NCI-H1436 treated with DMSO at 0.1 percent for 48 hours (cell line): ENCODE measurements at regions not wholly inside any gene's neighbourhood (a gene's known extent, or its start where the extent isn't known, plus 50 kb on each side); places are given as distances from the start of the nearest gene placed in this dataset.
A peak's percentile ranks its signal among the peaks of the same experiment; 100 is the strongest.

Source experiments
- DNase-seq: peaks from one replicate; lab custom pipeline; 2025; lab: John Stamatoyannopoulos, UW

DNA sequence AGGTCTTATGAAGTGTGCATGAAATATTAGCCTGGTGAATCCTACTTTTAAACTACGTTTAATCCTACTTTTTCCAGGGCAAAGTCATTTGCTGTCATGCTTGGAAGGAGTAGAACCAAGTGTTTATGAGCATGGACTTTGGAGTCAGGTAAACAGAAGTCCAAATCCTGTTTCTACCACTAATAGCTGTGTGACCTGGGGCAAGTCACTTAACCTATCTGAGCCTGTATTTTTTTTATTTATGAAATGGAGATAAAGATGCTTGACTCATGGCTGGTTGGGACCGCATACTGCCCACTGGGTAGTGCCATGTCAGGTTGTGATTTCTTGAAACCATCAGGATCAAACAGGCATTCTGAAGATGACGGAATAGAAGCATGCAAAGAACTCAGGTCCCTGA is 249.6 kb downstream of the BAMBI start:
- no peak for DNase-seq

- DNase-seq, result no peak
Observed at GRCh38 chr10:28928484-28928883, 251.2 kb downstream of the BAMBI start.

DNA sequence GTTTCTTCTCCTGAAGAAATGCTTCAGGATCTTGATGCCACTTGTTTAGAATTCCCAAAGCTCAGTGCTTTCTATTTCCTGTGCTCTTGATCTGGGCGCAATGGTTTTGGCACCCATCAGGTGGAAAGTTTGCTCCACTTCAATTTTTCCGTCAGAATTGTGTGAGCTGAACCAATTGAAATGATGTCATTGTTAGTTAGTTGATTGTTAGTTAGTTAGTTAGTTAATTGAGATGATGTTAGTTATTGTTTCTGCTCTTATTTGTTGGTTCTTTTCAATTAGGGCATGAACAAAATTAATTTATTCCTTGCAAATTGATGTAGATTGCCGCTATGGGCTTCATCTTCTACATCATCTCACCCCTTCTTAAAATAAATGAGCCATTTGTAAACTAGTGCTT is 252.6 kb downstream of the BAMBI start:
- no peak for DNase-seq

GRCh38 chr10:28930514-28931495 is 253.5 kb downstream of the BAMBI start:
- no peak for DNase-seq

DNA sequence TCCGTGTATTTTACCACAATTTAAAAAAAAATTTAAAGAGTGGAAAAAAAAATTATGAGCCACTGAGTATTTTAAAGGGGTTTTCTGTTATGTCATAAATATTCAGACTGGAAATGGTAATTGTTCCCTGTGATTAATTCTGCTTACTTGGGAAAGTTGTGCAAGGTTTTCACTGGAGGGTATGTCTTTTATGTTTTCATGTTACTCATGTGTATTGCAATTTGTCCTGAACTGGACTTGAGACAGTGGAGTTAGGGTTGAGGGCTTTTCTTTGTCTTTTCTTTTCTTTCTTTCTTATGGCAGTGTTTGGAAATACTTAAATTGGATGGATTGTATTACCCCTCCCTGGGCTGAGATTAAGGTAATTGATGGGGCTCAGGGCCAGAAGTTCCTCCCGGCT is 257.7 kb downstream of the BAMBI start:
- no peak for DNase-seq

DNA sequence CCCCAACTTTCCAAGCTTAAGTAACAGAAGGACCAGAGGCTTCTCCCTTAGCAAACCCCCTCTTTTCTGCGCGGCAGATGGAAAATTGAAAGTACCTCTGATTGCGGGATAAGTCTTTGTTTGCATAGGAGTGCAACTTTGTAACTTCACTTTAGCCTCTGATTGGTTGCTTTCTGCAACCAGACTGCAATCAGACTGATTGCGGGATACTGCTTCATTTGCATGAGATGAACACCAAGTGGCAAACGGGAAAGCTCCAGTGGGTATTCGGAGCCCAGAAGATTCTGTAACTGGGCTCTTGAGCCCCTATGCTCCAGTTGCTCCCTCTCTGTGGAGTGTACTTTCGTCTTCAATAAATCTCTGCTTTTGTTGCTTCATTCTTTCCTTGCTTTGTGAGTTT is 260.6 kb downstream of the BAMBI start:
- no peak for DNase-seq

DNA sequence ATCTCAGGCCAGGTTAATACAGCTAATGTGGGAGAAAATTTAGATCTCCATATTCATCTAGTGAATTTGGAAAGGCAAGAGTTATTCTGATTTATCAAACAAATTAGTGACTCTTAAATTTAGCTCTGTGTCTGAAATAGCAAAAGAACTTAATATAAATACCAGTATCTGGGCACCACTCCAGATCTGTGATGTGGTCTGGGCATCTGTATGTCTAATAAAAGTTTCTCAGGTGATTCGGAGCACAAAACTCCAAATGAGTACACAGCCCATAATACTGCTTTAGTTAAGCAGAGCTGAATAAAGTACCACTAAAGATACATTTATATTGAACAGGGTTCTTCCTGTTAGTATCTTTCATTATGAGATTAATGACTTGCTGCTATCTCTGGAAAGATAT is 261.4 kb downstream of the BAMBI start:
- DNase-seq, result no peak

DNA sequence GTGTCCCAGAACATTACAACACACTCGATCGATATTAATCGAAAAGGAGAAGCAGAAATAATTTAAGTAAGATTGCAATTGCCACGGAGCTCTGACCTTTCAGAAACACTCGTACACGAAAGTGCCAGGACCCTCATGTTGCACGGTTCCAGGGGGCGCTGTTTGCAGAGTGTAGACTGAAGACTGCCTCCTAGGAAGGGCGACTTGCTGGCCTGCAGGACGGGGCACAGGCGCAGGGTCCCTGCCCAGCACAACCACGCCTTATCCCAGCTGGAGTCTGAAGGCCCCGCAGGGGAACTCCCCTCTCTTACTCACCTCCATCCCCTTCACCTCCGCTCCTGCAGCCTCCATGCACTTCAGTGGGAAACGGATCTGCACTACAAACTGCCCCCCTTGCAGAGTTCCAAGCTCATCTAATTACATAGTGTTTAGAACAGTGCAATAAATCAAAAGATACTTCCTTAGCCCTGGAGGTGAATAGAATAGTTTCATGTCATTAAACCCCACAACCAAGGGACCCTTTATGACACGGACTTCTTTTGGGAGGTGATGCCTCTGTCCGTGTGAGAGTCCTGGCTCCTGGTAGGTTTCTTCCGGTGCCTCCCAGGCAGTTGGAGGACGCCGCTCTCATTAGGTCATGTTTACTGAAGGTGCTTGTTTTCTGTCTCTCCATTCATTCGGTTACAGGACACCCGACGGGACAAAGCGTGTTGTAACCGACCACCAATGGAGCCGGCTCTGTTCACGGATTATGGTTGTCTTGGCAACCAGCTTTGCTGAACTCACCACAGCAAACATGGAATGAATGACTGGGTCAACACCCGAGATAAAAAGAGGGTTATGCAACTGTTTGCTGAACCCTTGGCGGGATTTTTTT is 262.2 kb downstream of the BAMBI start:
- DNase-seq, result peak; percentile 52

DNA sequence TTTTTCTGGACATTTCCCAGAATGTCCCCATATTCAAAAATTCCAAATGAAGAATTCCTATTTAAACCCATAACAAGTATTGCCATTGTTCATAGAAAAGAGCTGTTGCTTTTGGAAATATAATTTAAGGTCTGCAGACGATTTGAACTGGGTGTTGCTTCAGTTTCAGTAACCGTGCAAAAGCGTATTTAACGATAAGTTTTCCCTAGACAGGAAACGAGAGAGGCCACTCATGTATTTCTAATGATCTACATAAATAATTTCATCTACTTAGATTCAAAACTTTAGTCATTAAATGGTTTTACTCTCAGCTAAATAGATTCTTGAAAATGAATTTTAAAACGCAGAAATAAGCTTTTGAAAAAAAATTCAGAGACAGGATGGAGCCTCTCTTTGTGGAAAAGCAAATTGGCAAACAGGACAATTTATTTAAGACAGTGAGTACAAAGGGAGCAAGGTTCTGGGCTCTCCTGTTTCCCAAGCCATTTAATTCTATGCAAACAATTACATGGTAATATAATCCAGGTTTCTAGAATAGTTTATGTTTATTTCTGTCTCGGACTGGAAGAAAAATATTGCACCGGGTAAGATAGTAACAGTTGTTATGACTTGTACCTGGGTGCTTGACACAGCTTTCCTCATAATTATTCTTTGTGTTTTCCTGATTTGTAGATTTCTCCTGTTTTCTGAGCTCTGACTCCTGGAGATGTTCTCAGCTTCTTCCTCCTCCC is 263.0 kb downstream of the BAMBI start:
- DNase-seq, result no peak

GRCh38 chr10:28942012-28942411 is 264.7 kb downstream of the BAMBI start:
- DNase-seq, result no peak

DNA sequence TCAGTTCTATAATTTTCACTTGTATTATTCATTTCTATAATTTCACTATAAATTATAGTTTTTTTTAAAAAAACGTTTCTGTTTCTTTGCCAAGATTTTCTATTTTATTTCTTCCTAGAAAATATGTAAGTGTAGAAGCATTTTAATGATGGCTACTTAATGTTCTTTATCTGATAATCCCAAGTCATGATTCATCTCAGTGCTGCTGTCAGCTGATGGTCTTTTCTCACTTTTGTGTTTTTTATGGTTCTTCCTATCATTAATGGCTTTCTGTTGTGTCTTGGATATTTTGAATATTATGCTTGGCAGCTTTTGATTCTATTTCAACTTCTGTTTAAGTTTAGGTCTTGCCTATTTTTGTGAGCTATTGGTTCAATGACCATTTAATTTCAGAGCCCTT is 268.6 kb downstream of the BAMBI start:
- DNase-seq, result no peak

- no peak for DNase-seq
Observed at GRCh38 chr10:28946479-28946878, 269.2 kb downstream of the BAMBI start.

GRCh38 chr10:28947171-28947570 is 269.9 kb downstream of the BAMBI start:
- no peak for DNase-seq

DNA sequence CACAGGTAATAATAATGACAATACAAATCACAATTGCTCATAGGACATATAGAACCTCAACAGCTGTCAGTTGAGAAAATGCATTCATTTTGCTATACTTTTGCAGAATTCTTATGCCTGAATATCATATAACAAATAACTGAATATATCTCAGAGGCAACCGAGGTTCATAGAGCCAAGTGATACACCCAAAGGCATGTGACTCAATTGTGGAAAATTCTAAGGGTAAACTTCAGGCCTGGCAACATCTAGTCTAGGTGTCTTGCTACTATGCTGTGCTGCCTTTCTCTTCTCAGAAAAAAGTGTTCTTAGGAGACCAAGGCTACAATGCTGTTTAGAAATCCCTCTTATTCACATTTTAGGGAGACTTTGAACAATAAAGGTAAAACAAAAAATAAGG is 270.7 kb downstream of the BAMBI start:
- DNase-seq, result no peak

GRCh38 chr10:28949005-28950004 is 272.0 kb downstream of the BAMBI start:
- DNase-seq, result no peak

DNA sequence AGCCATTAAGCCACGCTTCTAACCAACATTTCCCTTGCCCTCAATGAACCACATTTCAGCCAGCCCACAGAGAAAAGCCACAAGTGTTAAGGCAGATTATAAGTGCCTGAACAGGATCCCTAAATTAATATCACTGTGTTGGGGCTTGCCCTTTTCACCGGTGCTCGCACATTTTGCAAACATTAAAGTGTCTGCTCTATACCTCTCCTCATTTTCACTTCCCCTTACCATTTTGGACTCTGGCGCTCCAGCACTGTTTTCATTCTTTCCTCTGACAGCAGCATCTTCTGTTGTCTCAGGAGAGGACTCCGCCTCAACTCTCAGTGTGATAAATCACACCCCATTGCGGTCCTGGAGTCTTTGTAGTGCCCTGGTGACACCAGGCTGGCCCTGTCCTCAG is 274.2 kb downstream of the BAMBI start:
- no peak for DNase-seq

DNA sequence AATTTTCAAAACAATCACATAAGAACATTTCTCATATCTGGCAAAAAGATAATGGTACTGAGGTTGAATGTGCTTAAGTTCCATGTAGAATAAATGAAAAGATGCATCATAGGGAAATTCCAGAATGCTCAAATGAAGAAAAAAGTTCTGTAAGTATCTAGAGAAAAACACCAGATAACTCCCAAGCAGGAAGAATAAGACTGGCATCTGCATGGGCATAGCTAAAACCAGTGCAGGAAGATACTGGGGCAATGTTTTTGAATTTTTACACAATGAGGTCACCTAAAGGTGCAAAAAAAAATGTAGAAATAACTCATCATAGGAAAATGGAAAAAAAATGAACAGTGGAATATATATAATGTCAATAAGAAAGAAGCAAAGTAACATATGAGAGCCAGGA is 275.2 kb downstream of the BAMBI start:
- no peak for DNase-seq

- DNase-seq, result no peak
Observed at GRCh38 chr10:28954211-28954610, 276.9 kb downstream of the BAMBI start.

- DNase-seq, result no peak
Observed at GRCh38 chr10:28958468-28958867, 281.1 kb downstream of the BAMBI start.

GRCh38 chr10:28959850-28960501 is 282.7 kb downstream of the BAMBI start:
- no peak for DNase-seq
